Ovary (tissue), 7 donors: ENCODE measurements at regions not wholly inside any gene's neighbourhood (a gene's known extent, or its start where the extent isn't known, plus 50 kb on each side); places are given as distances from the start of the nearest gene placed in this dataset.

Source experiments
- DNase-seq, 5 donors: peaks; one replicate each; pipeline ENCODE4 v3.0.0-alpha.2; 2019 to 2020
- H3K27ac ChIP-seq, 2 donors: fragments of 200-600 bp; one replicate each; pipeline versions ENCODE4 v1.5.1 to v1.8.0; 2019 to 2022
- H3K27me3 ChIP-seq: fragments of 200-600 bp; one replicate; pipeline ENCODE4 v1.8.0; 2022
- H3K36me3 ChIP-seq: fragments of 200-600 bp; sonication (generic); one replicate; pipeline ENCODE4 v1.5.1; 2019
- H3K4me1 ChIP-seq: one replicate; pipeline ENCODE4 v1.8.1; 2013; ENCODE audit warnings: mild to moderate bottlenecking, moderate library complexity; ENCODE audit not compliant: insufficient read depth
- H3K4me3 ChIP-seq: fragments of 200-600 bp; sonication (generic); one replicate; pipeline ENCODE4 v1.5.1; 2017
- H3K9me3 ChIP-seq, 2 donors: fragments of 200-600 bp in 1 of 2; sonication (generic) in 1 of 2; one replicate each; pipeline versions ENCODE4 v1.5.1 to v1.8.1; 2013 to 2019; ENCODE audit warnings: mild to moderate bottlenecking in 1 of 2, moderate library complexity in 1 of 2
- CTCF ChIP-seq, 3 donors: fragments of 450-650 bp in 2 of 3; fragments of 200-600 bp in 1 of 3; IDR thresholded peaks; one replicate each; pipeline versions ENCODE4 v1.5.1 to v1.8.0; 2016 to 2022; ENCODE audit warnings: antibody characterized with exemption in 3 of 3, mild to moderate bottlenecking in 1 of 3
- EP300 ChIP-seq: sonication (generic); formaldehyde crosslinking; IDR thresholded peaks from one replicate; pipeline ENCODE4 v1.6.1; 2017; ENCODE audit warnings: antibody characterized with exemption
- POLR2A ChIP-seq: fragments of 450-650 bp; IDR thresholded peaks from one replicate; pipeline ENCODE4 v1.6.1; 2017; ENCODE audit warnings: antibody characterized with exemption, mild to moderate bottlenecking, moderate library complexity
- WGBS, 3 donors: extraction: QIAGEN DNeasy Blood & Tissue Kit in 1 of 3; methylation state at CpG; one replicate each; pipeline versions ENCODE4 v1.1.5 to v1.1.7; 2013 to 2017; 5-methylcytosine and 5-hydroxymethylcytosine counted together
- intact Hi-C, 4 donors: fragments of 100-400 bp; cut with DNase I; formaldehyde crosslinking; loops; one replicate each; pipeline versions ENCODE4 v1.11.0 to v1.15.1; 2022 to 2023
- donor health status: DM: no; HTN: no; CAD: no; lungs with moderate emphysema.
- donor health status: DM: no; HTN: no; CAD: no.
- donor health status: Bipolar disorder and iron deficiency.
- donor health status: DM: no; HTN: no; CAD: no.
- donor health status: DM: yes; HTN: yes; CAD: no.

- H3K27me3 ChIP-seq = no peaks in the 10 kb centered on the region
- intact Hi-C loops = no loop called here
- WGBS, 3 donors = 92 to 96% (median 95%) methylated on average over 1 of the region's 1 CpG
- no peak overlapping the region for H3K4me3 ChIP-seq
- H3K36me3 ChIP-seq = no peaks in the 10 kb centered on the region
- H3K9me3 ChIP-seq = no peaks in the 10 kb centered on the region
- no peak overlapping the region for H3K27ac ChIP-seq
- no peak for TF ChIP-seq EP300
- no peak for TF ChIP-seq POLR2A
- TF ChIP-seq CTCF (IDR thresholded peaks at IDR 0.05) = no peak
- no peaks in the 10 kb centered on the region for H3K4me1 ChIP-seq
- no peak for DNase-seq
Observed at GRCh38 chr11:86723281-86723680, 50.9 kb upstream of the ME3 start.

GRCh38 chr11:86722748-86723147 is 50.3 kb upstream of the ME3 start:
- no peak for DNase-seq
- Histone ChIP-seq H3K27ac (no peak overlapping the region), H3K4me3 (no peak overlapping the region), H3K36me3 (no peaks in the 10 kb centered on the region), H3K27me3 (no peaks in the 10 kb centered on the region), H3K4me1 (no peaks in the 10 kb centered on the region), H3K9me3 (no peaks in the 10 kb centered on the region)
- intact Hi-C loops = no loop called here
- TF ChIP-seq EP300 (no peak), POLR2A (no peak), CTCF (IDR thresholded peaks at IDR 0.05) (no peak)
